GM18505 (cell line): ENCODE measurements at regions not wholly inside any gene's neighbourhood (a gene's known extent, or its start where the extent isn't known, plus 50 kb on each side); places are given as distances from the start of the nearest gene placed in this dataset.
"Not testable (repeated sequence)": the region's sequence is repeated elsewhere in the genome, so short reads cannot be mapped to it uniquely, and the experiment has no call there.

Experiments
- ATAC-seq: cut with Tn5 transposase; IDR thresholded peaks from one replicate; pipeline ENCODE4 v1.9.1; 2021; ENCODE audit not compliant: unreplicated experiment
- POLR2A ChIP-seq: IDR thresholded peaks from 4 replicates; pipeline ENCODE4 v1.6.1; 2011; ENCODE audit warnings: borderline replicate concordance; ENCODE audit not compliant: insufficient read depth, insufficient read length; ENCODE audit errors: extremely low read depth

DNA sequence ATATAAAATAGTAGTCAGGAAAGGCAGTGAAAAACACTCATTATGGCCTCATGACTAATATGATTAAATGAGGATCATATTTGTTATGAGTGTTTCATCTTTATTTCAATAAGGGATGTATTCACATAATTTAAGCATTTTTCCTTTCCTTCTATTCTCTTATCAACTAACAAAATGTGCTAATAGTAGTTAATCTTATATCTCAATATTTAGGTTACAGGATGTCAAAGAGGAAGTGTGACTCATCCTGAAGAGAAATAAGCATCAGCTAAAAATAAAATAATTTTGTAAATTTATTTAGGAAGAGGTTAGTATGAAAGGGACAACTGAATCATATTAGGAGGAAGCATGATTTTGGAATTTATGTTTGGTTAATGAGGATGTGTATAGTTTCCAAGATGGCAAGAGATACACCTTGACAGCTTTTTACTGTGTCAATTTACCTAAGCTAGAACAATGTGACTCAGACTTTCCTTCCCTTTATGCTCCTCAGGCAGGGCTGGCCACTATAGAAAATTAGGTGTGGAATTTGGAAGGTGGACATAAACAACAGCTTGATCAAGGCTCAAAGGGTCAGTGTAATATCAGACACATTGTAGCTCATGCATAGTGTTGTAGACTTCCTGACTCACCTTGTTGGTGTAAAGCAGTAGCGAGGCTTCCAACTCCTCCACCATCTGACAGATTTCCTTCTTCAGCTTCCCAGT, 172.7 kb downstream of the SLITRK1 start:
- no peak for ATAC-seq

DNA sequence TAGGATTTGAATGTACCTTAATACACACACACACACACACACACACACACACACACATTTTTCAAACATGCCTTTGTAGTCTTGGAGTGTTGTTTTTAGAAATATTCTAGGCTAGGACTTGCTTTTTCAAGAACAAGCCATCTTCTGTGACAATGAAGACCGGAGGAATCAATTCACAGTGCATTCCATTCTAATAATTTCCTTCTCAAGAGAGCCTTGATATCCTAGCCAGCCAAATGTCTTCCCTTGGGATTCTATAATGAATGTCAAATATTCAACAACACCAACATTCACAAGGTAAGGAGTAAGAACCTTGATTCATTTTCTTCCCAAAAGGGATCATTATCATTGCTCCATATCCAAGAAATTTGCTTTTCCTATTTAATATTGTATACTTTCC, 180.3 kb downstream of the SLITRK1 start:
- ATAC-seq: no peak
- TF ChIP-seq POLR2A: no peak

More for the DNA sequence above, 172.7 kb downstream of the SLITRK1 start:
- no peak for TF ChIP-seq POLR2A

- TF ChIP-seq POLR2A: no peak
- ATAC-seq: no peak
These were observed 189.5 kb downstream of the SLITRK1 start for GRCh38 chr13:83692800-83693199.

- TF ChIP-seq POLR2A: no peak
- ATAC-seq: no peak
These were observed 190.3 kb downstream of the SLITRK1 start for GRCh38 chr13:83691966-83692365.

DNA sequence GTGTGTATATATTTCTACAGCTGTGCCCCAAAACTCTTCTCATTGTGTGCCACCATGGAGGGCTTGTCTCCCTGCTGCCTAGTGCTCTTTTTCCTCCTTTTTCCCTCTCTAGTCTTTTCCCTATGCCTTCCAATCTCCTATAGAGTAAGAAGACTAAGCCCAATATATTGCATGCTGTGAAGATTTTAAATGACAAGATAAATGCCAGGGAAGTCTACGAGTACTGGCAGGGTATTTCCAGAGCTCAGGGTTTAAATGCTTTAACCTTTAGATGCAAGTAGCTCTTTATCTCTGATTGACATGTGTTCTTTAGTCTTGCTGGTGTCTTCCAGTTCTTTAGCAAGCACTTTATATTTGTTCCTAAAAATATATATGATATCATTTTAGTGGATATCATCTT, 200.7 kb downstream of the SLITRK1 start:
- TF ChIP-seq POLR2A: no peak
- ATAC-seq: no peak

- TF ChIP-seq POLR2A: no peak
- no peak for ATAC-seq
These were observed 204.3 kb downstream of the SLITRK1 start for GRCh38 chr13:83677985-83678384.

GRCh38 chr13:83672612-83673011, 209.7 kb downstream of the SLITRK1 start:
- ATAC-seq: no peak
- TF ChIP-seq POLR2A: no peak

DNA sequence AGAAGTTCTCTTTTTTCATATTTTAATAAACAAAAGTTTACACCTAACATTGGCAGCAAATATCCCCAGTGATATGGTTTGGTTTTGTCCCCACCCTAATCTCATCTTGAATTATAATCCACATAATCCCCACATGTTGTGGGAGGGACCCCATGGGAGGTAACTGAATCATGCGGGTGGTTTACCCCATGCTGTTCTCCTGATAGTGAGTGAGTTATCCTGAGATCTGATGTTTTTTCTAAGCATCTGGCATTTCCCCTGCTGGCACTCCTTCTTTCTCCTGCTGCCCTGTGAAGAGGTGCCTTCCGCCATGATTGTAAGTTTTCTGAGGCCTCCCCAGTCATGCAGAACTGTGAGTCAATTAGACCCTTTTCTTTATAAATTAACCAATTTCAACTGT, 214.7 kb downstream of the SLITRK1 start:
- no peak for ATAC-seq

DNA sequence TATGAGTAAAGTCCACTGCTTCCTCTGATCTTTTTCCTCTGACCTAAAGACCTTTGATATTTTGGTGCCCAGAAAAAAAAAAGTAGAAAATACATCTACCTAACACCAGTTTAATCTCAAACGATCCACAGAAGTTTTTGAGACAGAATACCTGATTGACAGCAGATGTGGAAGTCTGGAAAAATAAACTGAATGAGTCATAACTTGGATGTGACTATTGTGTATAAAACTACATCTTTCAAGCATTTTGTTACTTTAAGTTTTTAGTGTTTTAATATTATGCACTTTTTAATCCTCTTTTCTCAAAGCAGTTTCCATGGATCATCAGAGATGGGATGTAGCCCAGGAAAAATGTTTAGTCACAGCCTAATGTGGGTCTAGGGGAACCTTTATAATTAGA, 216.1 kb downstream of the SLITRK1 start:
- ATAC-seq: no peak
- TF ChIP-seq POLR2A: no peak

More for the DNA sequence above, 214.7 kb downstream of the SLITRK1 start:
- TF ChIP-seq POLR2A: no peak

DNA sequence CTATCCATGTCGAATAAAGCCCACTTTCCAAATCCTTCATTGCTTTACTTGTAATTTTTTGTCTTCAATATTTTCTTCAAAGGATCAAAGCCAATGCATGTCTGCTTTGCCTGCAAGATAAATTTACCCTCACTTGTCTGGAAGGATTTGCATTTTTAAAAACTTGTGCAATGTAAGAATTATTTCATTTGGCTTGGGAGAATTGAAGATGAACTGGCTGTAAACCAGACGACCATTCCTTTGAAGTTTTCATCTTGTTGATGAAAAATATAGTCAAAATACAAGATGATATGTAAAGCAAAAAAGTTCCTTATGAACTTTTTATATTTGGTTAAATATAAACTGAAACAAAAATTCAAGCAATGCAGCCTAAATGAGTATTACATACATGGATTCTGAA, 225.0 kb downstream of the SLITRK1 start:
- no peak for ATAC-seq
- no peak for TF ChIP-seq POLR2A

DNA sequence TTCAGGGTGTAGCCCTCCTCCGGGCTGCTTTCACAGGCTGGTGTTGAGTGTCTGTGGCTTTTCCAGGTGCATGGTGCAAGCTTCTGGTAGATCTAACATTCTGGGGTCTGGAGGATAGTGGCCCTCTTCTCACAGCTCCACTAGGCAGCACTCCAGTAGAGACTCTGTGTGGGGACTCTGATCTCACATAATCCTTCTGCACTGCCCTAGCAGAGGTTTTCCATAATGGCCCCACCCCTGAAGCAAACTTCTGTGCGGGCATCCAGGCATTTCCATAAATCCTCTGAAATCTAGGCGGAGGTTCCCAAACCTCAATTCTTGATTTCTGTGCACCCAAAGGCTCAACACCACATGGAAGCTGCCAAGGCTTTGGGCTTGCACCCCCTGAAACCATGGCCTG, 239.7 kb downstream of the SLITRK1 start:
- not testable (repeated sequence) for ATAC-seq

- TF ChIP-seq POLR2A: no peak
- ATAC-seq: no peak
These were observed 247.7 kb downstream of the SLITRK1 start for GRCh38 chr13:83634601-83635000.

- ATAC-seq: no peak
- no peak for TF ChIP-seq POLR2A
These were observed 248.5 kb downstream of the SLITRK1 start for GRCh38 chr13:83633746-83634145.

DNA sequence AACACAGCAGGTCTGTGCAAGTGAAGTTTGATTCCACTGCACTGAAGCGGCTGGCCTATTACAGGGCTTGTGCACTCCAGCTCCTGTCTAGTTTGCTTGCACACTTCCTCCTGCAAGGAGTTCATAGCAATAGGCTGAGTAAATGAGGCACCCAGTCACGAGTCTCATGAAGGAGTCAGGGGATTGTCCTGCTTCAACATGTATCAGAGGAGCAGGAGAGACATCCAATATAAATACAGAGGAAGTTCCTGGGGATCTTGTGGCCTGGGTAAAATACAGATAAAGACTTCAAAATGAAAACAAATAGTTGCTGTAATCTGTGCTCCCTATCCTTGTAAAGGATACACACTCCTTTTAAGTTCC, 259.9 kb downstream of the SLITRK1 start:
- ATAC-seq: no peak
- TF ChIP-seq POLR2A: no peak

DNA sequence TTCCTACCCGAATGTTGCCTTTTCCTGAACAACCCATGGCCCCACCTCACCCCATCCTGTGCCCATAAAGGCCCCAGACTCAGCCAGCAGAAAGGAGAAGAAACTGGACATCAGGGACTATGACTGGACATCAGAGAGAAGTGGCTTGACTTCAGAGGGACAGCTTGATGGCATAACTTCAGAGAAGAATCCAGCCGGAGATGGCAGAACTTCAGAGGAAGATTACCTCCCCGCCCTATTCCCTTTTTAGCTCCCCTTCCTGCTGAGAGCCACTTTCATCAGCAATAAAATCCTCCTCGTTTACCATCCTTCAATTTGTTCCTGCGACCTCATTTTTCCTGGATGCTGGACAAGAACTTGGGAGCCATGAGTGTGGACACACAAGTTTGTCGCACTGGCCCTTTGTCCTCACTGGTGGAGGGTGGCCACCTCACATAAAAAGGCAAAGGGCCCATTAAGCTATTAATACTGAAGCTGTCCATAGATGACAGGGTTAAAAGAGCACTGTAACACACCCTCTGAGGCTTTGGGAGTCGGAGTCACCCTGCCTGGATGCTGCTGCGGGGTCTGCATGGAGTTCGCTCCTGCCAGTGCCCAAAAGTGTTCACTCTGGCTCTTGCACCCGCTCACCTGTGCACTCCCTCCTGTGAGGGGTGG, 260.4 kb downstream of the SLITRK1 start:
- TF ChIP-seq POLR2A: no peak
- no peak for ATAC-seq

GRCh38 chr13:83620530-83621220, 261.6 kb downstream of the SLITRK1 start:
- TF ChIP-seq POLR2A: no peak
- ATAC-seq: no peak
